Activated naive CD8-positive, alpha-beta T cell treated with anti-CD3 and anti-CD28 coated beads for 36 hours (primary cell): ENCODE measurements at regions not wholly inside any gene's neighbourhood (a gene's known extent, or its start where the extent isn't known, plus 50 kb on each side); places are given as distances from the start of the nearest gene placed in this dataset.

Experiments
- DNase-seq: peaks from one replicate; pipeline ENCODE4 v3.0.0; 2021
- H3K27ac Mint-ChIP-seq: one replicate; pipeline ENCODE4 v1.8.0; 2022; ENCODE audit warnings: mild to moderate bottlenecking, moderate library complexity, mixed read lengths
- H3K27me3 Mint-ChIP-seq: one replicate; pipeline ENCODE4 v1.8.0; 2022; ENCODE audit warnings: mild to moderate bottlenecking, mixed read lengths
- H3K36me3 Mint-ChIP-seq: one replicate; pipeline ENCODE4 v1.8.0; 2021; ENCODE audit warnings: mild to moderate bottlenecking, mixed read lengths
- H3K4me1 Mint-ChIP-seq: one replicate; pipeline ENCODE4 v1.8.0; 2021; ENCODE audit warnings: mixed read lengths
- H3K4me3 Mint-ChIP-seq: one replicate; pipeline ENCODE4 v1.8.0; 2022; ENCODE audit warnings: mild to moderate bottlenecking, moderate library complexity, mixed read lengths
- H3K9me3 Mint-ChIP-seq: one replicate; pipeline ENCODE4 v1.8.0; 2022; ENCODE audit warnings: mixed read lengths

DNA sequence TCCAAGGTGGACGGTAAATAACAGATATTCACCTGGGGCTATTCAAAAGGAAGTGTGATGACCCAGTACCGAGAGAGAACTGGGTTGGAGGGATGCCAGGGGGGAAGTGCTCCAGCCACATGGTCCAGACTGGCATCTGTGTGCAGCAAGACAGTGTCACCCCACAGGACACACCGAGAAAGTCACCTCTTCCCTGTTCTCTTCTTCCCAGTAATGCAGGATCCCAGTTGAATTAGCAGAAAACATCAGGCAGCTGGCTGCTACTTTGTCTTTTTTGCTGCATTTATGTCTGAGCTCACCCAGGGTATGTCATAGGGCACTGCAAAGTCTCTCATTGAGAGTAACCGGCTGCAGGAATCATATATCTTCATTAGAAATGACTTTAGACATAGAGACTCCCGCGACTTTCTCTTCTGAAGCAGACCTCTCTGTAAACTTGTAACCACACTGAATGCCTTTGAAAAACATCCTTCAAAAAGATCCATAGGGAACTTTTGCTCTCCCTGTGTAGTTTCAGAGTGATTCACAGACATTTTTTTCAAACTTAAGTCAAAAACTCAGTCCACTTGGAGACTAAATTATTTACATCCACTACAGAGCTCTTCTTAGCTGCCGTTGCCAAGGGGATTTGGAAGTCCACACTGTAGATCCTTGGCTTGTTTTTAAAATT lies 609.0 kb upstream of the DPP6 start:
- no peak overlapping the region for H3K27ac Mint-ChIP-seq
- no peak overlapping the region for H3K4me3 Mint-ChIP-seq
- H3K4me1 Mint-ChIP-seq: no peaks in the 10 kb centered on the region
- H3K27me3 Mint-ChIP-seq: no peaks in the 10 kb centered on the region
- DNase-seq: no peak
- no peaks in the 10 kb centered on the region for H3K36me3 Mint-ChIP-seq
- no peaks in the 10 kb centered on the region for H3K9me3 Mint-ChIP-seq

DNA sequence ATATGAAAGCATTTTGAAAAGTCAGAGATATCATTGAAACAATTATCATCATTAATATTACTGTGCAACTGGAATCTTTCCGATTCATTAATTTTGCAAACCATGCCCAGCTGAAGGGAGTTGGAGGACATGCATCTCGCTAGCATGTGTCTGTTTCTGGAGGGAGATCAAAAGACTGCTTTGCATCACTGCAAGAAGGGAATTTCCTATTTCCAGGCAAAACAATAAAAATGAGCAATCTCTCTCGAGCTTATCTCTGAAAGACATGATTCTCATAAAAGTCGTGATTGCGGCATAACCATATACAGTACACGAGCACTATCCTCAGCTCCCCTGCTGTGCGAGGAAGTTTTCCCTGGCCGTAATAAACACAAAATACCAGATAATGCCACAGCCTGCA lies 607.6 kb upstream of the DPP6 start:
- H3K36me3 Mint-ChIP-seq: no peaks in the 10 kb centered on the region
- no peak overlapping the region for H3K27ac Mint-ChIP-seq
- no peak overlapping the region for H3K4me3 Mint-ChIP-seq
- H3K4me1 Mint-ChIP-seq: no peaks in the 10 kb centered on the region
- no peaks in the 10 kb centered on the region for H3K9me3 Mint-ChIP-seq
- no peaks in the 10 kb centered on the region for H3K27me3 Mint-ChIP-seq
- no peak for DNase-seq

DNA sequence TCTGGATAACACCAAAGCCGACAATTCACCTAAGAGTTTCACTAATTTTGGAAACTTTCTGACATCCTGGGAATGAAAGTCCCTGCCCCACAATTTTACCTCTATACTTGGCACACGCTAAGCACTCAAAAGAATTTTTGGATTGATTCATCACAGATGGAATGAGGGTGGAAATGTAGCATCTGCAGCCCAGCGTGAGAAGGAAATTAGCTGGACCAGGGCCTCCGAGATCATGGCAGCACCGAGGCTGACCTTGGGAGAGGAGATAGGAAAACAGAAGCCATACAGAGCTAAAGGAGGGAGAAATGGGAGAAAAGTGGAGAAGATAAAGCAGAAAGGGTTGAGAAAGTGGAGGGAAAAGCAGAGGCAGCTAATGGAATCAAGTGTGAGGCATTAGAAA lies 606.6 kb upstream of the DPP6 start:
- Mint-ChIP-seq H3K27ac (no peak overlapping the region), H3K27me3 (no peaks in the 10 kb centered on the region), H3K9me3 (no peaks in the 10 kb centered on the region), H3K36me3 (no peaks in the 10 kb centered on the region), H3K4me1 (no peaks in the 10 kb centered on the region), H3K4me3 (no peak overlapping the region)
- no peak for DNase-seq

DNA sequence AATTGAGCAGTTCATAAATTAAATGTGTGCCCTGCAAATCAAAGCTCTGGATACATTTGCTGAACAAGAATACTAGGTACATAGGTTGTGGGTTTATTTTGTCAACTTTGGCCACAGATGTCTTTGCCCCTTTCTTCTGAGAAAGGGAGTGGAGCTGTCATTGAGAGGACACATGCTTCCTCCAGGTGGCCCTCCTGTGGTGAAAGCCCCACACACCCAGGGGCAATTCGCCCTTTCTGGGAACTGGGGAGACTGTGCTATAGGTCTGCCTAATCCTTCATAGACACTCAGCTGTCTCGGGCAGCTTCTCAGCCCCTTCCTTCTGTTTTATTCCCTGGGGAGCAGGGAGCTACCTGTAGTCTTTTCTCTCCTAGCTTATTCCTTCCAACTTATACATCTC lies 605.7 kb upstream of the DPP6 start:
- DNase-seq: no peak
- H3K36me3 Mint-ChIP-seq: no peaks in the 10 kb centered on the region
- H3K9me3 Mint-ChIP-seq: peaks cover 4% of the 10 kb centered on the region
- H3K4me3 Mint-ChIP-seq: no peak overlapping the region
- no peaks in the 10 kb centered on the region for H3K4me1 Mint-ChIP-seq
- no peaks in the 10 kb centered on the region for H3K27me3 Mint-ChIP-seq
- H3K27ac Mint-ChIP-seq: no peak overlapping the region

DNA sequence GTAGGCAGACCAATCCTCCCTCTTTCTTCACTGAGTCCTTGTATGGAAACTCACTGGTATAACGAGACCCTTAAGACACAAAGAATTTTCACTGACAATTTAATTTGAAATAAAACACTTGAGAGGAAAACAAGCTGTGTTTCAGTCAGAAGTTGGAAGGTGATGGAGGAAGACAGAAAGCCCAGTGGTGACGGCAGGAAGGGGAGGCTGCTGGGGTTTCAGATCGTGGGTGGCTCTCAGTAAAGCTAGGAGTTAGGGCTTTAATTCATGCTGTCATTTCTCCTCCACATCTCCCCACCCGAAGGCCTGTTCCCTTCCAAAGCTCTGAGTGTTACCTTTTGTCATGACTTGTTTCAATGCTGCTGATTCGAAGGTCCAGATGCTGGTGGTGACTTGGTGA lies 605.2 kb upstream of the DPP6 start:
- H3K4me3 Mint-ChIP-seq: no peak overlapping the region

DNA sequence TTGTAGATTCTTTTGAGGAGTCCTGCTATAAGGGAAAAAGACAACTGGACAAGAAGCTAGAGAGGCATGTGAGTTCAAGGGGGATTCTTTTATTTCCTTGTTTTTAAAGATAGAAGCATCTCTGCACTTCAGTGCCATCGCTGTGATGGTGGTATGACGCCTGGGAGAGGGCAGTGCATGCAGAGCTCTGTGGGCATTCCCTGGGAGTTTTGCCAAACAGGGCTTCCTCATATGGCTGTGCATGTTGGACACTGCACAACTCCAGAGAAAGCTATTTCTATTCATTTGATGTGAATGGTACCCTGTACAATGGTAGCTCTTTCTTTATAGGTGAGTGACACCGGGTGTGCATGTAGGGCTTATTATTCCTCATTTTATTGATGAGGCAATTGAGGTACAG lies 599.5 kb upstream of the DPP6 start:
- H3K4me3 Mint-ChIP-seq: no peak overlapping the region

More for the DNA sequence above, 605.2 kb upstream of the DPP6 start:
- Mint-ChIP-seq H3K9me3 (peaks cover 4% of the 10 kb centered on the region), H3K27me3 (no peaks in the 10 kb centered on the region), H3K36me3 (no peaks in the 10 kb centered on the region), H3K4me1 (no peaks in the 10 kb centered on the region), H3K27ac (no peak overlapping the region)
- no peak for DNase-seq

DNA sequence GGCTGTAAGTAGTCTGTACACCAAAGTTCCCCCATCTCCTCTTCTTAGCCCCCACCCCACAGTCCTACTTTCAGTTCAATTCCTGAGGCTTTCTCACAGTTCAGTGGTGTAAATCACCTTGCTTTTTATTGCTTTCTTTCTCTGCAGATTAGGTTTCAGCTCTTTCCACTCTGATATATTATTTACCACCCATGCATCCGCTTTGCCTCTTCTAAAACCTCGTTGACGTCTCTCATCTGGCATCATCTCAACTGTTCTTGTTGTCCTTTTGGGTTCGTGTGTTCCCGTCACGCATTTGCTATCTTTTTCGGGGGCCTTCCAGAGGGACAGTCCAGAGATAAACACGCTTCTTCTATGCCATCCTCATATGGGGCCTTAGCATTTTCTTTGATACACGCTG lies 597.9 kb upstream of the DPP6 start:
- no peaks in the 10 kb centered on the region for H3K36me3 Mint-ChIP-seq
- H3K27me3 Mint-ChIP-seq: no peaks in the 10 kb centered on the region
- H3K4me3 Mint-ChIP-seq: no peak overlapping the region
- H3K27ac Mint-ChIP-seq: no peak overlapping the region
- no peaks in the 10 kb centered on the region for H3K4me1 Mint-ChIP-seq
- H3K9me3 Mint-ChIP-seq: peaks cover 4% of the 10 kb centered on the region
- DNase-seq: no peak

More for the DNA sequence above, 599.5 kb upstream of the DPP6 start:
- no peaks in the 10 kb centered on the region for H3K4me1 Mint-ChIP-seq
- no peak for DNase-seq
- no peaks in the 10 kb centered on the region for H3K27me3 Mint-ChIP-seq
- H3K27ac Mint-ChIP-seq: no peak overlapping the region
- H3K9me3 Mint-ChIP-seq: peaks cover 4% of the 10 kb centered on the region
- no peaks in the 10 kb centered on the region for H3K36me3 Mint-ChIP-seq

DNA sequence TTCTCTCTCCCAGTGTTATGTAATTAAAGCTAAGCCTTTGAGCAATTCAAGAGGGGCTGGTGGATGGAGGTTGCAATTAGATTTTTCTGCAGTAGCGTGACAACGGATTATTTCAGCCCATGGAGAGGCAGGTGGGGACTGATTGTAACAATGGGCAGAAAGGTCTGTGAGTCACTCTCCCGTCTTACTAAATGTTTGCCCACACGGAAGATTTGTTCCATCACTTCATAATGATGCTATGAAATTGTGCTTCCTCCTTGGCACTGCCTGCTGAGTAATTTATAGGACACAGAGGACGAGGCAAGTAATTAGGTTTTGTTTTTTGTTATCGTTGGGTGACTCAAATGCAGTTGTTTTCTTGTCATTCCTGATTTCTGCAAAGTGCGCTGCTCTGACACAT lies 594.5 kb upstream of the DPP6 start:
- Mint-ChIP-seq H3K4me3 (no peak overlapping the region), H3K9me3 (peaks cover 8% of the 10 kb centered on the region), H3K4me1 (no peaks in the 10 kb centered on the region), H3K36me3 (no peaks in the 10 kb centered on the region), H3K27me3 (no peaks in the 10 kb centered on the region), H3K27ac (no peak overlapping the region)
- no peak for DNase-seq

DNA sequence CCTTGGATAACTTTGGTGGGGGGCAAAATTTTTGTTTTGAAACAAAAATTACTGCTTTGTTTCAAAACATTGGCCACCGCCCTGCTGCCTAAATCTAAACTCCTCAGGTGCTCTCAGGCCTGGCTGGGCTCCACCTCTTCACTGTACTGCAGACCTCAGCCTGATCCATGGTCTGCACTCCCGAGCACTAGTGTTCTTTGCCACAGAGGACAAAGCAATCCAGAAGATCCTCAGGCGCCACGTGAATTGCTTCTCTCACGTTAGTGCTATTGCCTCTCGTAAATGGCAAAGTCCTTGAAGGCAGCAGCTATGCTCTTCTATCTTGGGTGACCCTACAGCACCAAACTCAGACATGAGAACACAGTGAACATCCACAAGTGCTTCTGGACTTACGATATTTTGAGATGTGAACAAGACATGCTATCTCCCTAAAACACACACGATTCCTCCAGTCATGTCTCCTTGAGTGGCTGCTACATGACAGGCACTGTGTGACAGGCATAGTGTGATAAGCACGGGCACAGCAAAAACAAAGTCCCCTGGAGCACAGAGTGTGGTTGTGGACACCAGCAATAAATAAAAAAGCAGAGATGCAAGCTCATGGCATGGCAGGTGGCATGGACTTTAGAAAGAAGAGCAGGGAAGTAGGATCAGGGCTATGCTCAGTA lies 582.1 kb upstream of the DPP6 start:
- no peak overlapping the region for H3K27ac Mint-ChIP-seq
- no peak for DNase-seq
- H3K4me3 Mint-ChIP-seq: no peak overlapping the region
- peaks cover 9% of the 10 kb centered on the region for H3K27me3 Mint-ChIP-seq
- H3K36me3 Mint-ChIP-seq: no peaks in the 10 kb centered on the region
- H3K9me3 Mint-ChIP-seq: peaks cover 5% of the 10 kb centered on the region
- no peaks in the 10 kb centered on the region for H3K4me1 Mint-ChIP-seq

DNA sequence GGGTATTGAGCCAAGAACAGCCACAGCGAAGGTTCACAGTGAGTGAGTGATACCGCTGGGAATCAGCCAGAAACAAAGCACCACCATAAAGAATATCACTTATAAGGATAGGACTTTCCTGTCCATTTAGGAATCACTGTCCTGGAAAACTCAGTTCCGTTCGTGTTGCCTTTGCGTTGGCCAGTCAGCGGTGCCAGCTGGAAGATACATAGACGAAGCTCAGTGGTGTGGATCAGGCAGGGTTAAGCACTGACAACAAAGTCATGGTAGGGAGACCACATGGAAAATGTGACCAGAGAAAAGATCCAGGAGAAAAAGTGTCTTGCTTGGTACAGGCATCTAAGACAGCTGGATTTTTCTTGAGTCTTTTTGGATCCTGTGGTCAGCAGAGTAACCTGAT lies 579.7 kb upstream of the DPP6 start:
- Mint-ChIP-seq H3K36me3 (no peaks in the 10 kb centered on the region), H3K4me3 (no peak overlapping the region), H3K9me3 (peaks cover 3% of the 10 kb centered on the region), H3K4me1 (no peaks in the 10 kb centered on the region), H3K27ac (no peak overlapping the region), H3K27me3 (peaks cover 9% of the 10 kb centered on the region)
- DNase-seq: no peak

DNA sequence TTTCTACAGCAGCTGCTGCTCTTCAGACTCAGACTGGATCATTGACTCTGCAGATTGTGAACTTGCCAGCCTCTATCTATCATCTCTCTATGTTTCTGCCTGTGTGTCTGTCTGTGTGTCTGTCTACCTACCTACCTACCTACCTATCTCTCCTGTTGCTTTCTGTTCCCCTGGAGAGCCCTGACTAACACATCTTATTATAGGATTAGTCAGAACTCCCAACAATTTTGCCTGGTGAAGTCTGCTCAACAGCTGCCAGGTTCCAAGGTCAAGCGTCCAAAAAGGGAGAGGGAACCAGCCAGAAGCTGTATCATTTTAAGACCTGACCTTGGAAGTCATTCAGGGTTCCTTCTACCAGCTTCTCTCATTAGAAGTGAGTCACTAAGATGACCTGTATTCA lies 579.0 kb upstream of the DPP6 start:
- DNase-seq: no peak
- Mint-ChIP-seq H3K36me3 (no peaks in the 10 kb centered on the region), H3K9me3 (peaks cover 3% of the 10 kb centered on the region), H3K4me1 (no peaks in the 10 kb centered on the region), H3K4me3 (no peak overlapping the region), H3K27ac (no peak overlapping the region), H3K27me3 (peaks cover 9% of the 10 kb centered on the region)

DNA sequence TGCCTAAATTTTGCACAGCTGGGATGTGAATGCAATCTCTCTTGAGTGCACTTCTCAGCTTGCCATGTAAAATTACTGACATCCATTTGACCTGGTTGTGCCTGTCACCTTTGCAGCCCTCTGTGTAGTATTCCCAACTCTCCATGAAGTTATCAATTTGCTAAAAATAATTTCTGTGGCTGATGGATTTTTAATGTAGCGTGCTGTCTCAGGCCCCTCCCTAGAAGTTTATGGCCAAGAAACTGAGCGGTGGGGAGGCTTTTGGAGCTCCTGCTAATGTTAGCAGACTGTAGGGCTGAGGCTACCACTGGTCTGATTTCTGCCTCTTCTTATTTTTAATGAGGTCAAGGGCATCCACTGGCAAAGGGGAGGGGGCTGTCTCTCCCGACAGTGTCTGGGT lies 577.0 kb upstream of the DPP6 start:
- H3K36me3 Mint-ChIP-seq: no peaks in the 10 kb centered on the region
- DNase-seq: no peak
- H3K4me3 Mint-ChIP-seq: no peak overlapping the region
- peaks cover 5% of the 10 kb centered on the region for H3K27me3 Mint-ChIP-seq
- H3K4me1 Mint-ChIP-seq: no peaks in the 10 kb centered on the region
- H3K27ac Mint-ChIP-seq: no peak overlapping the region
- peaks cover 7% of the 10 kb centered on the region for H3K9me3 Mint-ChIP-seq

DNA sequence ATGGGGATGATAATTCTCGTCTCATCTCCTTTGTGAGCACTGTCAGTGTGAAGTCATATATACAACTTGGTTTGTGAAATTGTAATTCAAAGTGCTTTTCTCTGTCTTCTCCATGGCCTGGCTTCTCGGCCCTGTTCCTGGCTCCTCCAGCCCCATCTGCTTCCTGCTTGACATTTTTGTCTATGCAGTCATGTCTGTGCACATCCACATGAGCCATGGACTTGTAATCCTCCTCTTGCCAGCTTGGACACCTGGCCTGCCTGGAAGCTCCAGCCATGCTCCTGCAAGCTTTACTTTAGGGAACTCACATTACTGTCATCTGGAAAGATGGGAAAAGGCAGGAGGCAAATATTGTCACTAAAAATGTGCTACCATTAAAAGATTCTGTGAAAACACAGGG lies 576.0 kb upstream of the DPP6 start:
- Mint-ChIP-seq H3K4me1 (no peaks in the 10 kb centered on the region), H3K36me3 (no peaks in the 10 kb centered on the region), H3K27ac (no peak overlapping the region), H3K9me3 (peaks cover 6% of the 10 kb centered on the region), H3K4me3 (no peak overlapping the region), H3K27me3 (no peaks in the 10 kb centered on the region)
- DNase-seq: no peak

DNA sequence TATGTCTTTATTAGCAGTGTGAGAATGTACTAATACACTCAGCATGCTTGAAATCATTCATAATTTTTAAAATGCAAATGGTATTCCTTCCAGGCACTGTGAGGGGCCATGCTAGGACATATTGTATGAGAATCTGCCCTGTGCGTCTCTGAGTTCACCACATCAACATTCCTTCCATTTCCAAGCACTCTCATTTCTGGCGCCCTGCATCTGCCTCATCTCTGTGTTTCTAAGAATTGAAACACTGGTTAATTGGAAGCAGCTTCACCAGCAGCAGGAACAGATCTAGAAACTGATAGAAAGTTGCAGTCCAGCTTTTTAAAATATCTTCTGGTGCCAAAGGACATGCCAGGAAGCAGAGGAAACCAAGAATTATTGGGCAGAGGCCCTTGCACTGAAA lies 555.9 kb upstream of the DPP6 start:
- Mint-ChIP-seq H3K36me3 (no peaks in the 10 kb centered on the region), H3K27ac (no peak overlapping the region), H3K4me1 (no peaks in the 10 kb centered on the region), H3K4me3 (no peak overlapping the region), H3K9me3 (no peaks in the 10 kb centered on the region), H3K27me3 (no peaks in the 10 kb centered on the region)
- DNase-seq: no peak

DNA sequence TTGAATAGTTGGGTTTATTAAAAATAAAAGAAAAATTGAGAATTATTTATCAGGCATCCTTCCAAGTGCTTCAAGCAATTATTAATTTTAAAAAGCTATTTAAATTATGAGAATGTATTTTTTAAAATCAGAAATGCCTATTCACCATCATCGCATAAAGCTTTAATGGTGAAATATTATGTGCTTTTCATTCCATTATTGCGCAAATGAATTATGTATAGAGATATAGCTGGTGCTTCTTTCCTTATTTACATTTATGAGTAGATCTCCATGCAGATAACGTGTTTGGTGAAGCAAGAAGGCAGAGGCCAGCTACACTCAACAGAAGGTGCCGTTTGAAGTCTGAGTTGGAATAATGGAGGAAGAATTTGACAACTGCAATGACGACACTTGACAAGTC lies 549.1 kb upstream of the DPP6 start:
- H3K4me3 Mint-ChIP-seq: no peak overlapping the region
- no peak for DNase-seq
- no peak overlapping the region for H3K27ac Mint-ChIP-seq
- H3K9me3 Mint-ChIP-seq: no peaks in the 10 kb centered on the region
- H3K36me3 Mint-ChIP-seq: no peaks in the 10 kb centered on the region
- no peaks in the 10 kb centered on the region for H3K4me1 Mint-ChIP-seq
- no peaks in the 10 kb centered on the region for H3K27me3 Mint-ChIP-seq

DNA sequence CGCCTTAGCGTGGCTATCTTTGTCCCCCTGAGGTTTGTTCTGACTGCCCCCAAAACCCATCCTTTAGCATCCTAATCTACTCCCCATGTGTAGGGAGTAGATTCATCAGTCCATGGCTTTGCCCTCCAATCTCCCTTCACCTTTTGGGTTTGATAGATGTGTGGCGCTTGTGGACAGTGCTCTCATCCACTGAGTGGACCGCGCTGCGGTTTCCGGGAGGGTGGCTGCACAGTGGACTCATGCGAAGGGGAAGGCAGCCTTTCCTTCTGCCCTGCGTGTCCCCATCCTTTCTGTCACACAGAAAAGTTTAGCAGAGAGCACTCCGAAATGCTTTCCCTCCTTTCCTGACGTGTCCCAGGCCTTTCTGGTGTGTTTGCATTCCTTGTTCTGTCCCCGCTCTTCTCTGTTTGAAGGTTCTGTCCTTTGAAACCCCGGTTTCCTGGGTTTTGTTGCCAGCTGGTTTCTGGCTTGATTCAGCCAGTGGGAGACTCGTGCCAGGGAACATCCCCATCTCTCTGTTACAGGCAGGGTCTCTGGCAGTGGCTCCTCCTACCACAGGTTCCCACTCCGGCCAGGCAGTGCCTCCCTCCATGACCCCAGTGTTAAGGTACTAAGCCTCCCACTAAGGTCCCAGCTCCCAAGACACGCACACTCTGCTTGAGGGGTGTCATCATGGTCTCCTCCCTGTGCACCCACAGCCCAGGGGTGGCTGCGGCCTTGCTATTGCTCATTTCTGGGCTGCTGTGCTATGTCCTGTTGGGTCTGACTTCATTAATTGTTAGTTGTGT lies 547.7 kb upstream of the DPP6 start:
- Mint-ChIP-seq H3K9me3 (no peaks in the 10 kb centered on the region), H3K36me3 (no peaks in the 10 kb centered on the region), H3K4me3 (no peak overlapping the region), H3K27me3 (no peaks in the 10 kb centered on the region), H3K27ac (no peak overlapping the region), H3K4me1 (no peaks in the 10 kb centered on the region)
- DNase-seq: no peak
